HCT116 (cell line): ENCODE measurements at regions not wholly inside any gene's neighbourhood (a gene's known extent, or its start where the extent isn't known, plus 50 kb on each side); places are given as distances from the start of the nearest gene placed in this dataset.
"Not testable (repeated sequence)": the region's sequence is repeated elsewhere in the genome, so short reads cannot be mapped to it uniquely, and the experiment has no call there.

Source experiments
- ATAC-seq: fragments of 200-7000 bp; cut with Tn5 transposase; 2 replicates; pipeline ENCODE4 v1.9.1; 2020; ENCODE audit warnings: mild to moderate bottlenecking, moderate library complexity
- BruUV-seq: library from RNA; stranded (reverse); fragments of 400-500 nt; replicated peaks from 2 replicates; lab custom pipeline; 2021; lab: Mats Ljungman, UMichigan
- CTCF ChIA-PET: fragments of 300-600 bp; sonication (Branson Sonifier 250); formaldehyde crosslinking; loops from one replicate; lab custom pipeline; 2021; ENCODE audit warnings: antibody characterized with exemption; lab: Charles Lee
- POLR2A ChIA-PET: fragments of 300-600, 350-600 bp; sonication (Branson Sonifier 250); formaldehyde crosslinking; loops from one replicate; lab custom pipeline; 2021; ENCODE audit warnings: antibody characterized with exemption; lab: Charles Lee
- RAD21 ChIA-PET, 2 experiments: fragments of 300-600 bp; sonication (Branson Sonifier 250); formaldehyde crosslinking; loops; one replicate each; lab custom pipeline; 2023; ENCODE audit warnings: low total read pairs in 2 of 2; ENCODE audit not compliant: uncharacterized antibody in 2 of 2, unreplicated experiment in 2 of 2, low non-redundant PET in 1 of 2; lab: Charles Lee
- DNase-seq: peaks from one replicate; pipeline ENCODE4 v3.0.0-alpha.2; 2010; ENCODE audit warnings: low read depth, low spot score
- H2AFZ ChIP-seq: fragments of 200-600 bp; shearing (Covaris generic), sonication (generic); 2 replicates; pipeline ENCODE4 v1.6.1; 2017; ENCODE audit warnings: low read depth, mixed run types, mixed read lengths, antibody characterized with exemption, low read length; ENCODE audit not compliant: poor library complexity, severe bottlenecking
- H3K27ac ChIP-seq: 2 replicates; pipeline ENCODE4 v1.5.1; 2012; ENCODE audit warnings: low read depth, low read length
- H3K27me3 ChIP-seq: fragments of 200-600 bp; sonication (generic); 2 replicates; pipeline ENCODE4 v1.6.1; 2016; ENCODE audit warnings: mixed run types, low read length, mixed read lengths; ENCODE audit not compliant: insufficient read depth
- H3K36me3 ChIP-seq, 2 experiments: fragments of 200-500 bp in 1 of 2; fragments of 200-600 bp in 1 of 2; sonication (Bioruptor generic) in 1 of 2; sonication (generic) in 1 of 2; 2 replicates each; pipeline versions ENCODE4 v1.5.1 to v1.6.1; 2014 to 2016; ENCODE audit warnings: low read length in 2 of 2, inconsistent platforms in 1 of 2, mixed read lengths in 1 of 2, mixed run types in 1 of 2; ENCODE audit not compliant: insufficient read depth in 2 of 2, control insufficient read depth in 1 of 2
- H3K4me1 ChIP-seq, 2 experiments: fragments of 200-600 bp in 1 of 2; sonication (generic) in 1 of 2; 2 replicates each; pipeline versions ENCODE4 v1.5.1 to v1.6.1; 2012 to 2017; ENCODE audit warnings: low read length in 2 of 2, inconsistent platforms in 1 of 2, mild to moderate bottlenecking in 1 of 2, mixed read lengths in 1 of 2, mixed run types in 1 of 2, moderate library complexity in 1 of 2; ENCODE audit not compliant: insufficient read depth in 2 of 2, control insufficient read depth in 1 of 2
- H3K4me2 ChIP-seq: fragments of 200-600 bp; sonication (generic); 2 replicates; pipeline ENCODE4 v1.6.1; 2017; ENCODE audit warnings: mixed run types, low read length, mixed read lengths
- H3K4me3 ChIP-seq, 2 experiments: fragments of 200-600 bp in 1 of 2; sonication (generic) in 1 of 2; replicated peaks in 1 of 2; 2 replicates each; pipeline ENCODE4 v1.5.1; 2011 to 2016; ENCODE audit warnings: low read length in 2 of 2, control low read depth in 1 of 2, low read depth in 1 of 2, mild to moderate bottlenecking in 1 of 2, mixed read lengths in 1 of 2, mixed run types in 1 of 2
- H3K79me2 ChIP-seq: fragments of 200-600 bp; sonication (generic); 2 replicates; pipeline ENCODE4 v1.6.1; 2017; ENCODE audit warnings: mild to moderate bottlenecking, mixed run types, low read length, moderate library complexity, mixed read lengths; ENCODE audit not compliant: insufficient read depth
- H3K9ac ChIP-seq: fragments of 200-600 bp; sonication (generic); 2 replicates; pipeline ENCODE4 v1.6.1; 2016; ENCODE audit warnings: low read length, mixed read lengths
- H3K9me2 ChIP-seq: fragments of 200-600 bp; sonication (generic), shearing (Covaris generic); 2 replicates; pipeline ENCODE4 v1.6.1; 2017; ENCODE audit warnings: mixed run types, mild to moderate bottlenecking, moderate library complexity; ENCODE audit not compliant: insufficient read depth
- H3K9me3 ChIP-seq, 2 experiments: fragments of 200-500 bp in 1 of 2; fragments of 200-600 bp in 1 of 2; sonication (Bioruptor generic) in 1 of 2; sonication (generic) in 1 of 2; 2 replicates each; pipeline ENCODE4 v1.6.1; 2014 to 2017; ENCODE audit warnings: low read length in 2 of 2, mixed read lengths in 2 of 2, inconsistent platforms in 1 of 2, low read depth in 1 of 2, mild to moderate bottlenecking in 1 of 2, mixed run types in 1 of 2, moderate library complexity in 1 of 2; ENCODE audit not compliant: control insufficient read depth in 1 of 2, insufficient read depth in 1 of 2
- H4K20me1 ChIP-seq: fragments of 200-600 bp; sonication (generic), shearing (Covaris generic); 2 replicates; pipeline ENCODE4 v1.6.1; 2017; ENCODE audit warnings: mixed run types, mild to moderate bottlenecking, moderate library complexity; ENCODE audit not compliant: insufficient read depth
- CBX3 ChIP-seq: IDR thresholded peaks from 2 replicates; pipeline ENCODE4 v1.6.1; 2012; ENCODE audit warnings: low read depth
- CEBPB ChIP-seq: IDR thresholded peaks from 2 replicates; pipeline ENCODE4 v1.6.1; 2012; ENCODE audit warnings: low read depth
- EGR1 ChIP-seq: IDR thresholded peaks from 2 replicates; pipeline ENCODE4 v1.6.1; 2012; ENCODE audit warnings: low read depth
- ELF1 ChIP-seq: IDR thresholded peaks from 2 replicates; pipeline ENCODE4 v1.6.1; 2012; ENCODE audit warnings: low read depth, borderline replicate concordance
- EZH2 ChIP-seq: fragments of 200-600 bp; sonication (generic); IDR thresholded peaks from 2 replicates; pipeline ENCODE4 v1.6.1; 2017; ENCODE audit warnings: antibody characterized with exemption, mixed run types
- EZH2phosphoT487 ChIP-seq: fragments of 200-600 bp; IDR thresholded peaks from 2 replicates; pipeline ENCODE4 v1.6.1; 2018; ENCODE audit warnings: antibody characterized with exemption, borderline replicate concordance
- FOSL1 ChIP-seq: IDR thresholded peaks from 2 replicates; pipeline ENCODE4 v1.6.1; 2012; ENCODE audit warnings: low read depth
- POLR2A ChIP-seq: IDR thresholded peaks from 2 replicates; pipeline ENCODE4 v1.7.0; 2011; ENCODE audit warnings: borderline replicate concordance; ENCODE audit not compliant: insufficient read depth, insufficient read length; ENCODE audit errors: extremely low read depth
- POLR2AphosphoS5 ChIP-seq: IDR thresholded peaks from 2 replicates; pipeline ENCODE4 v1.6.1; 2011; ENCODE audit warnings: mild to moderate bottlenecking, low read depth, low read length, moderate library complexity
- RAD21 ChIP-seq: IDR thresholded peaks from 2 replicates; pipeline ENCODE4 v1.6.1; 2012; ENCODE audit warnings: low read depth, mild to moderate bottlenecking
- SP1 ChIP-seq: IDR thresholded peaks from 2 replicates; pipeline ENCODE4 v1.6.1; 2012; ENCODE audit warnings: low read depth
- SRF ChIP-seq: IDR thresholded peaks from 2 replicates; pipeline ENCODE4 v1.6.1; 2012; ENCODE audit warnings: low read depth
- TCF7L2 ChIP-seq: IDR thresholded peaks from 2 replicates; pipeline ENCODE4 v1.7.0; 2011; ENCODE audit warnings: borderline replicate concordance, inconsistent platforms; ENCODE audit not compliant: insufficient read depth, insufficient read length; ENCODE audit errors: extremely low read depth
- intact Hi-C: fragments of 100-400 bp; cut with micrococcal nuclease; formaldehyde crosslinking; loops from 2 replicates; pipeline ENCODE4 v1.10.0; 2022
- TF ChIP-seq, protein P1 (sequence below): IDR thresholded peaks from 2 replicates; pipeline ENCODE4 v1.6.1; 2012; ENCODE audit warnings: low read depth
- TF ChIP-seq, protein P2 (sequence below), 3 experiments: fragments of 200-600 bp in 1 of 3; sonication (generic) in 1 of 3; IDR thresholded peaks in 2 of 3; conservative IDR thresholded peaks in 1 of 3; 2 replicates each; pipeline ENCODE4 v1.5.1; 2012 to 2017; ENCODE audit warnings: low read depth in 2 of 3, low read length in 2 of 3, antibody characterized with exemption in 1 of 3, borderline replicate concordance in 1 of 3, control low read depth in 1 of 3, mild to moderate bottlenecking in 1 of 3, mixed read lengths in 1 of 3, mixed run types in 1 of 3, moderate library complexity in 1 of 3; ENCODE audit not compliant: insufficient read depth in 1 of 3
- TF ChIP-seq, protein P3 (sequence below): IDR thresholded peaks from 2 replicates; pipeline ENCODE4 v1.6.1; 2012

DNA sequence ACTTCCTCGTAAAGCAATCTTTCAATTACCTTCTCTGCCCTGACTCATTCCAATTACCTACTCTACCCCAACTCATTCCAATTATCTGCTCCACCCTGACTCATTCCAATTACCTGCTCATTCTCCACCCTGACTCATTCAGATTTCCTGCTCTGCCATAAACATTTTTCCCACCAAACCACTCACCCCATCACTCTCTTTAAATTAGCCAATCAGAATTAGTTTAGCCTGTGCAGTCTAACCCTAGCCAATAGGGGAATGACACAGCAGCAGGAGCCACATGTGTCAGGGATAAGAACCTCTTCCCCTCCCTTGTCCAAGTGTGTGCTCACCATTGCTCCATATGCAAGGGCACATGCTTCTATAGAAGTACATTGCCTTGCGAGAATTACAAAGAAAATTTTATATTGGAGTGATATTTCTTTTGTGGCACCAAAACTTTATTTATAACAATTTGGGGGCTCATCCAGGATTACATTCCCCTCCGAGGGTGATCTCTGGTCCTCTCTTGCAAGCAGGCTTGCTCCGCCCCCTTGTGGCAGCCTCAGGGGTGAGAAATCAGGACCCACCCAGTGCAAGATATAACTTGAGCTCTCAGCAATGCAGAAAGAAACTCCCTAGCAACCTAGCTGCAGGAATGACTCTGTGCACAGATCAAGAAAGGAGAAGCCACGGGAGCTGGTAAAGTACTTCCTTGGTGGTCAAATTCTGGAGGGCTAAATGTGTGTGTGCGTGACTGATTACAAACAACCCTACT lies 551.9 kb upstream of the EYS start:
- peaks cover 0 to 17% of the 10 kb centered on the region in 2 experiments; a peak in 2 of 4 replicates for H3K9me3 ChIP-seq
- H3K9me2 ChIP-seq, H3K36me3 ChIP-seq, H3K9ac ChIP-seq, CTCF ChIA-PET, ATAC-seq, BruUV-seq, intact Hi-C loops, H3K27ac ChIP-seq, H3K4me2 ChIP-seq, H3K27me3 ChIP-seq, DNase-seq, H3K4me1 ChIP-seq, RAD21 ChIA-PET, H3K4me3 ChIP-seq, H2AFZ ChIP-seq, H4K20me1 ChIP-seq, POLR2A ChIA-PET, H3K79me2 ChIP-seq: not testable (repeated sequence)

DNA sequence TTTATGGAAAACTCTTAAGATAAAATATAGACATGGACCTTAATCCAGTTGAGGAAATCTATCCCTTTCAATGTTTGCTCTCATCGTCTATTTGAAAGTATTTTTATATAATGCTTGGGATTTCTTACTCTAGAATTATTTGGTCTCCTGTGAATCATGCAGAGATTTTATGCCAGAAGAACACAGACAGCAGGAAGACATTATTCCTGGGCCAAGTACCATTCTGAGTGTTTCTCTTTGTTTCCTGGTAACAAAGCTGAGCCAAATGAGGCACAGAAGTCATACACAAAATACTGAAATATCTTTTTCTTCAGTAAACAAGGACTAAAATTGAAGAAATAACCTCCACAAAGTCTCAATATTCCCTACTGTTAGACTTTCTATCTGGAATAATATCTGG lies 538.2 kb upstream of the EYS start:
- Histone ChIP-seq H3K4me1 (no peaks in the 10 kb centered on the region), H3K9ac (no peak overlapping the region), H3K27me3 (no peaks in the 10 kb centered on the region), H3K4me2 (no peak overlapping the region), H3K9me3 (peaks cover 0 to 11% of the 10 kb centered on the region in 2 experiments; a peak in 1 of 4 replicates), H2AFZ (no peak overlapping the region), H3K27ac (no peak overlapping the region), H4K20me1 (no peaks in the 10 kb centered on the region), H3K9me2 (no peaks in the 10 kb centered on the region), H3K36me3 (no peaks in the 10 kb centered on the region), H3K79me2 (no peaks in the 10 kb centered on the region), H3K4me3 (no peak overlapping the region)
- BruUV-seq = no TSS peak
- ChIA-PET CTCF (no interaction called here), RAD21 (no interaction called here), POLR2A (no interaction called here)
- DNase-seq = no peak
- ATAC-seq = no peak
- intact Hi-C loops = no loop called here
- no peak for TF ChIP-seq POLR2A
- TF ChIP-seq EZH2 = no peak
- no peak for TF ChIP-seq CBX3
- no peak for TF ChIP-seq SP1
- TF ChIP-seq, protein P1, sequence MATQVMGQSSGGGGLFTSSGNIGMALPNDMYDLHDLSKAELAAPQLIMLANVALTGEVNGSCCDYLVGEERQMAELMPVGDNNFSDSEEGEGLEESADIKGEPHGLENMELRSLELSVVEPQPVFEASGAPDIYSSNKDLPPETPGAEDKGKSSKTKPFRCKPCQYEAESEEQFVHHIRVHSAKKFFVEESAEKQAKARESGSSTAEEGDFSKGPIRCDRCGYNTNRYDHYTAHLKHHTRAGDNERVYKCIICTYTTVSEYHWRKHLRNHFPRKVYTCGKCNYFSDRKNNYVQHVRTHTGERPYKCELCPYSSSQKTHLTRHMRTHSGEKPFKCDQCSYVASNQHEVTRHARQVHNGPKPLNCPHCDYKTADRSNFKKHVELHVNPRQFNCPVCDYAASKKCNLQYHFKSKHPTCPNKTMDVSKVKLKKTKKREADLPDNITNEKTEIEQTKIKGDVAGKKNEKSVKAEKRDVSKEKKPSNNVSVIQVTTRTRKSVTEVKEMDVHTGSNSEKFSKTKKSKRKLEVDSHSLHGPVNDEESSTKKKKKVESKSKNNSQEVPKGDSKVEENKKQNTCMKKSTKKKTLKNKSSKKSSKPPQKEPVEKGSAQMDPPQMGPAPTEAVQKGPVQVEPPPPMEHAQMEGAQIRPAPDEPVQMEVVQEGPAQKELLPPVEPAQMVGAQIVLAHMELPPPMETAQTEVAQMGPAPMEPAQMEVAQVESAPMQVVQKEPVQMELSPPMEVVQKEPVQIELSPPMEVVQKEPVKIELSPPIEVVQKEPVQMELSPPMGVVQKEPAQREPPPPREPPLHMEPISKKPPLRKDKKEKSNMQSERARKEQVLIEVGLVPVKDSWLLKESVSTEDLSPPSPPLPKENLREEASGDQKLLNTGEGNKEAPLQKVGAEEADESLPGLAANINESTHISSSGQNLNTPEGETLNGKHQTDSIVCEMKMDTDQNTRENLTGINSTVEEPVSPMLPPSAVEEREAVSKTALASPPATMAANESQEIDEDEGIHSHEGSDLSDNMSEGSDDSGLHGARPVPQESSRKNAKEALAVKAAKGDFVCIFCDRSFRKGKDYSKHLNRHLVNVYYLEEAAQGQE = no peak
- TF ChIP-seq, protein P2, sequence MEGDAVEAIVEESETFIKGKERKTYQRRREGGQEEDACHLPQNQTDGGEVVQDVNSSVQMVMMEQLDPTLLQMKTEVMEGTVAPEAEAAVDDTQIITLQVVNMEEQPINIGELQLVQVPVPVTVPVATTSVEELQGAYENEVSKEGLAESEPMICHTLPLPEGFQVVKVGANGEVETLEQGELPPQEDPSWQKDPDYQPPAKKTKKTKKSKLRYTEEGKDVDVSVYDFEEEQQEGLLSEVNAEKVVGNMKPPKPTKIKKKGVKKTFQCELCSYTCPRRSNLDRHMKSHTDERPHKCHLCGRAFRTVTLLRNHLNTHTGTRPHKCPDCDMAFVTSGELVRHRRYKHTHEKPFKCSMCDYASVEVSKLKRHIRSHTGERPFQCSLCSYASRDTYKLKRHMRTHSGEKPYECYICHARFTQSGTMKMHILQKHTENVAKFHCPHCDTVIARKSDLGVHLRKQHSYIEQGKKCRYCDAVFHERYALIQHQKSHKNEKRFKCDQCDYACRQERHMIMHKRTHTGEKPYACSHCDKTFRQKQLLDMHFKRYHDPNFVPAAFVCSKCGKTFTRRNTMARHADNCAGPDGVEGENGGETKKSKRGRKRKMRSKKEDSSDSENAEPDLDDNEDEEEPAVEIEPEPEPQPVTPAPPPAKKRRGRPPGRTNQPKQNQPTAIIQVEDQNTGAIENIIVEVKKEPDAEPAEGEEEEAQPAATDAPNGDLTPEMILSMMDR (IDR thresholded peaks at IDR 0.05 in 2 of 3, conservative IDR thresholded peaks at IDR 0.05 in 1 of 3; ENCODE audit: borderline replicate concordance in 1 of 3, insufficient read depth in 1 of 3, low read depth in 2 of 3, low read length in 2 of 3) = no peak
- TF ChIP-seq EZH2phosphoT487 = no peak
- TF ChIP-seq, protein P3, sequence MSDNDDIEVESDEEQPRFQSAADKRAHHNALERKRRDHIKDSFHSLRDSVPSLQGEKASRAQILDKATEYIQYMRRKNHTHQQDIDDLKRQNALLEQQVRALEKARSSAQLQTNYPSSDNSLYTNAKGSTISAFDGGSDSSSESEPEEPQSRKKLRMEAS = no peak
- TF ChIP-seq POLR2AphosphoS5 = no peak
- no peak for TF ChIP-seq SRF
- TF ChIP-seq TCF7L2 = no peak
- TF ChIP-seq ELF1 = no peak
- TF ChIP-seq EGR1 = no peak
- no peak for TF ChIP-seq FOSL1
- TF ChIP-seq CEBPB = no peak
- TF ChIP-seq RAD21 = no peak
